Fibroblast of lung (primary cell): ENCODE measurements at regions not wholly inside any gene's neighbourhood (a gene's known extent, or its start where the extent isn't known, plus 50 kb on each side); places are given as distances from the start of the nearest gene placed in this dataset.

Experiments
- DNase-seq, 2 donors: peaks; one replicate each; pipeline versions ENCODE4 v3.0.0 to v3.0.0-alpha.2; 2010; ENCODE audit warnings: low read depth in 2 of 2
- H2AFZ ChIP-seq: 2 replicates; pipeline ENCODE4 v1.5.1; 2012; ENCODE audit warnings: low read length, control low read depth, inconsistent platforms
- H3K27ac ChIP-seq: 2 replicates; pipeline ENCODE4 v1.5.1; 2011; ENCODE audit warnings: low read length, control low read depth; ENCODE audit not compliant: insufficient read depth
- H3K27me3 ChIP-seq: 2 replicates; pipeline ENCODE4 v1.5.1; 2011; ENCODE audit warnings: mild to moderate bottlenecking, low read length; ENCODE audit not compliant: control insufficient read depth, insufficient read depth
- H3K36me3 ChIP-seq: 2 replicates; pipeline ENCODE4 v1.5.1; 2011; ENCODE audit warnings: low read length; ENCODE audit not compliant: control insufficient read depth, insufficient read depth
- H3K4me1 ChIP-seq: 2 replicates; pipeline ENCODE4 v1.5.1; 2011; ENCODE audit warnings: low read length; ENCODE audit not compliant: control insufficient read depth, insufficient read depth; ENCODE audit errors: extremely low read depth
- H3K4me2 ChIP-seq: 2 replicates; pipeline ENCODE4 v1.5.1; 2011; ENCODE audit warnings: low read length, control low read depth; ENCODE audit not compliant: insufficient read depth; ENCODE audit errors: extremely low read depth
- H3K4me3 ChIP-seq, 4 experiments: fragments of 200-600 bp in 1 of 4; sonication (generic) in 1 of 4; replicated peaks in 1 of 4; 2 replicates each; pipeline ENCODE4 v1.5.1; 2011 to 2016; ENCODE audit warnings: low read length in 4 of 4, low read depth in 3 of 4, mild to moderate bottlenecking in 3 of 4, control low read depth in 2 of 4, inconsistent platforms in 1 of 4, mixed read lengths in 1 of 4; ENCODE audit not compliant: insufficient read depth in 1 of 4; ENCODE audit errors: control extremely low read depth in 1 of 4
- H3K79me2 ChIP-seq: 2 replicates; pipeline ENCODE4 v1.5.1; 2012; ENCODE audit warnings: mild to moderate bottlenecking, low read length, inconsistent platforms; ENCODE audit not compliant: control insufficient read depth, insufficient read depth
- H3K9ac ChIP-seq: 2 replicates; pipeline ENCODE4 v1.5.1; 2011; ENCODE audit warnings: mild to moderate bottlenecking, low read length, control low read depth; ENCODE audit not compliant: insufficient read depth
- H3K9me3 ChIP-seq: 2 replicates; pipeline ENCODE4 v1.5.1; 2012; ENCODE audit warnings: low read depth, low read length; ENCODE audit not compliant: control insufficient read depth, insufficient read depth
- H4K20me1 ChIP-seq: 2 replicates; pipeline ENCODE4 v1.5.1; 2011; ENCODE audit warnings: low read length; ENCODE audit not compliant: control insufficient read depth, insufficient read depth; ENCODE audit errors: extremely low read depth
- EZH2 ChIP-seq: IDR thresholded peaks from 2 replicates; pipeline ENCODE4 v1.5.1; 2012; ENCODE audit warnings: low read length, control low read depth, mild to moderate bottlenecking; ENCODE audit errors: missing control alignments
- TF ChIP-seq, protein P1 (sequence below), 2 donors: IDR thresholded peaks in 1 of 2; conservative IDR thresholded peaks in 1 of 2; 1 replicate in 1 of 2; 2 replicates in 1 of 2; pipeline ENCODE4 v1.5.1; 2011 to 2012; ENCODE audit warnings: low read length in 2 of 2, control low read depth in 1 of 2, inconsistent platforms in 1 of 2, low read depth in 1 of 2, mild to moderate bottlenecking in 1 of 2

DNA sequence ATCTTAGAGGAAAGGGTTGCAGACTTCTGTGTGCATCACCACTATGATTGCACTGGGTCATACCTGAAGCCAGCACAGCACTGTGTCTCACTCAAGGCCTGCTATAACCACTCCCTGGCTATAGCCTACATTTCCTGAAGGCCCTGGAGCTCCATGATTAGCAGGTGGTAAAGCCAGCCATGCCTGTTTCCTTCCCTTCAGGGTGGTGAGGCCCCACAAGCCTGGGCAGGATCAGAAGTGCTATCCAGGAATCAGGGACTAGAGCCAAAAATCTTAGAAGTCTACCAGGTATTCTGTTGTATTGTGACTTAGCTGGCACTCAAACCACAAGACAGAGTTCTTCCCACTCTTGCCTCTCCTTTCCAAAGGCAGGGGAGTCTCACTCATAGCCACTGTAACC, 734.6 kb downstream of the GLUD2 start:
- Histone ChIP-seq H3K27ac (no peak overlapping the region), H3K9me3 (no peaks in the 10 kb centered on the region), H4K20me1 (no peaks in the 10 kb centered on the region), H3K79me2 (no peaks in the 10 kb centered on the region), H3K4me2 (no peak overlapping the region), H3K36me3 (no peaks in the 10 kb centered on the region), H3K9ac (no peak overlapping the region), H2AFZ (no peak overlapping the region), H3K27me3 (no peaks in the 10 kb centered on the region), H3K4me1 (no peaks in the 10 kb centered on the region), H3K4me3 (no peak overlapping the region)
- DNase-seq = no peak
- TF ChIP-seq, protein P1, sequence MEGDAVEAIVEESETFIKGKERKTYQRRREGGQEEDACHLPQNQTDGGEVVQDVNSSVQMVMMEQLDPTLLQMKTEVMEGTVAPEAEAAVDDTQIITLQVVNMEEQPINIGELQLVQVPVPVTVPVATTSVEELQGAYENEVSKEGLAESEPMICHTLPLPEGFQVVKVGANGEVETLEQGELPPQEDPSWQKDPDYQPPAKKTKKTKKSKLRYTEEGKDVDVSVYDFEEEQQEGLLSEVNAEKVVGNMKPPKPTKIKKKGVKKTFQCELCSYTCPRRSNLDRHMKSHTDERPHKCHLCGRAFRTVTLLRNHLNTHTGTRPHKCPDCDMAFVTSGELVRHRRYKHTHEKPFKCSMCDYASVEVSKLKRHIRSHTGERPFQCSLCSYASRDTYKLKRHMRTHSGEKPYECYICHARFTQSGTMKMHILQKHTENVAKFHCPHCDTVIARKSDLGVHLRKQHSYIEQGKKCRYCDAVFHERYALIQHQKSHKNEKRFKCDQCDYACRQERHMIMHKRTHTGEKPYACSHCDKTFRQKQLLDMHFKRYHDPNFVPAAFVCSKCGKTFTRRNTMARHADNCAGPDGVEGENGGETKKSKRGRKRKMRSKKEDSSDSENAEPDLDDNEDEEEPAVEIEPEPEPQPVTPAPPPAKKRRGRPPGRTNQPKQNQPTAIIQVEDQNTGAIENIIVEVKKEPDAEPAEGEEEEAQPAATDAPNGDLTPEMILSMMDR (conservative IDR thresholded peaks at IDR 0.05 in 1 of 2, IDR thresholded peaks at IDR 0.05 in 1 of 2; ENCODE audit: low read depth in 1 of 2, low read length in 2 of 2) = no peak
- no peak for TF ChIP-seq EZH2

DNA sequence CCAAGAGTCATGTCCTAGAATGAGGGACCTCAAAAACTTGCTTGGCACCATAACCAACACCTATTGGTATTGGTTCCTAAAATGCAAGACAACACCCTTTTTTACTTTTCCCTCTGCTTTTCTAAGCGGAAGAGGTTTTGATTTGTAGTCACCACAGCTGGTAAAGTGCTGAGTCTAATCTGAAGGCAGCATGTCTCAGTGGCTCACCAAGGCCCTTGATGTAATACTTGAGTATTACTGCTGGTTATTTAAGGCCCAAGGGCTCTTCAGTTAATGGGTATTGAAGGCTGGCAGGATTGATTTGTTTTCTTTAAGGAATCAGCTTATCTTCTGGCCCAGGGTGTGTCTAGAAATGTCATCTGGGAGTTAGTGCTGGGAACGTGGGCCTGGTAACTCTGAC, 735.1 kb downstream of the GLUD2 start:
- H3K27me3 ChIP-seq = no peaks in the 10 kb centered on the region
- no peaks in the 10 kb centered on the region for H3K79me2 ChIP-seq
- no peak for TF ChIP-seq EZH2
- TF ChIP-seq, protein P1 (conservative IDR thresholded peaks at IDR 0.05 in 1 of 2, IDR thresholded peaks at IDR 0.05 in 1 of 2; ENCODE audit: low read depth in 1 of 2, low read length in 2 of 2) = no peak
- no peaks in the 10 kb centered on the region for H3K4me1 ChIP-seq
- H3K9me3 ChIP-seq = no peaks in the 10 kb centered on the region
- H3K4me3 ChIP-seq = no peak overlapping the region
- H2AFZ ChIP-seq = no peak overlapping the region
- H3K4me2 ChIP-seq = no peak overlapping the region
- no peaks in the 10 kb centered on the region for H4K20me1 ChIP-seq
- H3K36me3 ChIP-seq = no peaks in the 10 kb centered on the region
- no peak overlapping the region for H3K9ac ChIP-seq
- no peak overlapping the region for H3K27ac ChIP-seq
- DNase-seq = no peak

- Histone ChIP-seq H3K9ac (no peak overlapping the region), H3K9me3 (no peaks in the 10 kb centered on the region), H2AFZ (no peak overlapping the region), H3K36me3 (no peaks in the 10 kb centered on the region), H3K4me2 (no peak overlapping the region), H3K4me3 (no peak overlapping the region), H3K79me2 (no peaks in the 10 kb centered on the region), H3K27me3 (no peaks in the 10 kb centered on the region), H3K4me1 (no peaks in the 10 kb centered on the region), H3K27ac (no peak overlapping the region), H4K20me1 (no peaks in the 10 kb centered on the region)
- DNase-seq = no peak
- TF ChIP-seq, protein P1 (conservative IDR thresholded peaks at IDR 0.05 in 1 of 2, IDR thresholded peaks at IDR 0.05 in 1 of 2; ENCODE audit: low read depth in 1 of 2, low read length in 2 of 2) = no peak
- no peak for TF ChIP-seq EZH2
Measured at GRCh38 chrX:121782976-121783375, 735.6 kb downstream of the GLUD2 start.
